MM.1S (cell line): ENCODE measurements at regions not wholly inside any gene's neighbourhood (a gene's known extent, or its start where the extent isn't known, plus 50 kb on each side); places are given as distances from the start of the nearest gene placed in this dataset.
A peak's percentile ranks its signal among the peaks of the same experiment; 100 is the strongest.

Experiments used
- DNase-seq: peaks from one replicate; pipeline ENCODE4 v3.0.0-alpha.2; 2015
- H2AFZ ChIP-seq: fragments of 300-600 bp; sonication (generic); 2 replicates; pipeline ENCODE4 v1.6.0; 2016; ENCODE audit warnings: antibody characterized with exemption, low read length
- H3F3A ChIP-seq: fragments of 300-600 bp; sonication (generic); 2 replicates; pipeline ENCODE4 v1.6.1; 2016; ENCODE audit warnings: mild to moderate bottlenecking, antibody characterized with exemption, low read length, moderate library complexity, mixed read lengths; ENCODE audit not compliant: insufficient read depth
- H3K27ac ChIP-seq: fragments of 300-600 bp; sonication (generic); 2 replicates; pipeline ENCODE4 v1.5.1; 2016; ENCODE audit warnings: mild to moderate bottlenecking, low read length
- H3K27me3 ChIP-seq: fragments of 300-600 bp; sonication (generic); replicated peaks from 2 replicates; pipeline ENCODE4 v1.6.0; 2016; ENCODE audit warnings: low read length; ENCODE audit not compliant: insufficient read depth
- H3K36me3 ChIP-seq: fragments of 300-600 bp; sonication (generic); replicated peaks from 2 replicates; pipeline ENCODE4 v1.6.1; 2016; ENCODE audit warnings: mild to moderate bottlenecking, low read length, mixed read lengths; ENCODE audit not compliant: insufficient read depth
- H3K4me1 ChIP-seq: fragments of 300-600 bp; sonication (generic); 2 replicates; pipeline ENCODE4 v1.6.1; 2016; ENCODE audit warnings: low read length, mixed read lengths
- H3K4me2 ChIP-seq: fragments of 300-600 bp; sonication (generic); 2 replicates; pipeline ENCODE4 v1.6.0; 2016; ENCODE audit warnings: low read depth, low read length
- H3K4me3 ChIP-seq: fragments of 300-600 bp; sonication (generic); 2 replicates; pipeline ENCODE4 v1.5.1; 2016; ENCODE audit warnings: low read length, mixed read lengths
- H3K79me2 ChIP-seq: fragments of 300-600 bp; sonication (generic); 2 replicates; pipeline ENCODE4 v1.6.1; 2016; ENCODE audit warnings: mixed run types, low read length, mixed read lengths
- H3K9ac ChIP-seq: fragments of 300-600 bp; sonication (generic); 2 replicates; pipeline ENCODE4 v1.6.1; 2016; ENCODE audit warnings: low read length, mixed read lengths
- H3K9me2 ChIP-seq: fragments of 300-600 bp; sonication (generic); replicated peaks from 2 replicates; pipeline ENCODE4 v1.6.1; 2016; ENCODE audit warnings: mild to moderate bottlenecking, low read length, mixed read lengths; ENCODE audit not compliant: insufficient read depth
- H3K9me3 ChIP-seq: fragments of 300-600 bp; sonication (generic); replicated peaks from 2 replicates; pipeline ENCODE4 v1.6.1; 2016; ENCODE audit warnings: mild to moderate bottlenecking, low read length, mixed read lengths; ENCODE audit not compliant: insufficient read depth
- H4K20me1 ChIP-seq: fragments of 300-600 bp; sonication (generic); 2 replicates; pipeline ENCODE4 v1.6.1; 2016; ENCODE audit warnings: mild to moderate bottlenecking, low read length, moderate library complexity, mixed read lengths; ENCODE audit not compliant: insufficient read depth
- EZH2 ChIP-seq: fragments of 300-600 bp; sonication (generic); optimal IDR thresholded peaks from 2 replicates; pipeline ENCODE3; 2017; ENCODE audit warnings: low read depth, mild to moderate bottlenecking, antibody characterized with exemption, low read length, mixed read lengths
- EZH2phosphoT487 ChIP-seq: fragments of 300-600 bp; sonication (generic); IDR thresholded peaks from 2 replicates; pipeline ENCODE4 v1.6.1; 2018; ENCODE audit warnings: antibody characterized with exemption, low read length
- TF ChIP-seq, protein P1 (sequence below): fragments of 300-600 bp; sonication (generic); IDR thresholded peaks from 2 replicates; pipeline ENCODE4 v1.5.1; 2016; ENCODE audit warnings: antibody characterized with exemption, low read length, mixed read lengths

DNA sequence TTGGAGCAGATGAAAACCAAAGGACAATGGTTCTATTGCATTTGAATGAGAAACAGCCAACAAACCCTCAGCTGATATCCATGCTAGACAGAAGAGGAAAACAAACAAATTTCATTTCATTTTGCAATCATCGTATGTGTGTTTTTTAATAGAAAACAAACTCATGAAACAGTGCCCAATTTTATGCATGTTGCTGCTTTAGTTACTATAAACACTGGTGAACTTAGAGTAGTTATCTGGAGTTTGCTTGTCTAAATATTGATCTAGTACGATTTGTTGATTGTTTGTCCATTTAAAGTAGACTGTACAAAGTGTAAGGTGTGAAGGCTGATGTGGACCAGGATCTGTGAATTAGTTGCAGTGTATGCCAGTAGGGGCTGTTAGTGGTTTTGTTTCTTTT lies 166.6 kb downstream of the KITLG start:
- TF ChIP-seq, protein P1, sequence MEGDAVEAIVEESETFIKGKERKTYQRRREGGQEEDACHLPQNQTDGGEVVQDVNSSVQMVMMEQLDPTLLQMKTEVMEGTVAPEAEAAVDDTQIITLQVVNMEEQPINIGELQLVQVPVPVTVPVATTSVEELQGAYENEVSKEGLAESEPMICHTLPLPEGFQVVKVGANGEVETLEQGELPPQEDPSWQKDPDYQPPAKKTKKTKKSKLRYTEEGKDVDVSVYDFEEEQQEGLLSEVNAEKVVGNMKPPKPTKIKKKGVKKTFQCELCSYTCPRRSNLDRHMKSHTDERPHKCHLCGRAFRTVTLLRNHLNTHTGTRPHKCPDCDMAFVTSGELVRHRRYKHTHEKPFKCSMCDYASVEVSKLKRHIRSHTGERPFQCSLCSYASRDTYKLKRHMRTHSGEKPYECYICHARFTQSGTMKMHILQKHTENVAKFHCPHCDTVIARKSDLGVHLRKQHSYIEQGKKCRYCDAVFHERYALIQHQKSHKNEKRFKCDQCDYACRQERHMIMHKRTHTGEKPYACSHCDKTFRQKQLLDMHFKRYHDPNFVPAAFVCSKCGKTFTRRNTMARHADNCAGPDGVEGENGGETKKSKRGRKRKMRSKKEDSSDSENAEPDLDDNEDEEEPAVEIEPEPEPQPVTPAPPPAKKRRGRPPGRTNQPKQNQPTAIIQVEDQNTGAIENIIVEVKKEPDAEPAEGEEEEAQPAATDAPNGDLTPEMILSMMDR, result no peak
- TF ChIP-seq EZH2phosphoT487, result no peak
- no peak for TF ChIP-seq EZH2
- no peak overlapping the region for H3K4me2 ChIP-seq
- H2AFZ ChIP-seq, result no peak overlapping the region
- H3K9me2 ChIP-seq, result no peaks in the 10 kb centered on the region
- no peak overlapping the region for H3K27ac ChIP-seq
- no peaks in the 10 kb centered on the region for H4K20me1 ChIP-seq
- H3K4me3 ChIP-seq, result no peak overlapping the region
- no peaks in the 10 kb centered on the region for H3K36me3 ChIP-seq
- H3K4me1 ChIP-seq, result peaks cover 3% of the 10 kb centered on the region; the same call in 1 of the 2 replicates
- H3K9ac ChIP-seq, result no peak overlapping the region
- H3K9me3 ChIP-seq, result no peaks in the 10 kb centered on the region
- H3F3A ChIP-seq, result no peaks in the 10 kb centered on the region
- no peak for DNase-seq
- no peaks in the 10 kb centered on the region for H3K27me3 ChIP-seq
- no peaks in the 10 kb centered on the region for H3K79me2 ChIP-seq

DNA sequence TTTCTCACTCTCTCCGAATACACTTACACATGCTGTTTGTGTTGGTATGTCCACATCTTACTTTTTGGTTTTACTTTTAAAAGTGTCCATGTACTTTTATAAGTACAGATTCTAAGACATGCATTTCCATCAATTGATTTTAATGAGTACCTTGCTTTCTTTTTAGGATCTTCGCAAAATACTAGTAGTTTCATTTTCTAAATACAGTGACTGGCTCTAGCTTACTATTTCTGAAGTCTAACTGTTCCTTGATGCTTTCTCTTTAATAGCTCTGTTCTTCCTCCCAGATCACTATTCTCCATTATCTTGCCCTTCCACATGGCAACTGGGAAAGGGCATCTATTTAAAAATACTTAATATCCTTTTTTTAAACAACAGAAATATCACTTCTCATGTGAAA lies 164.1 kb downstream of the KITLG start:
- Histone ChIP-seq H3K9me2 (no peaks in the 10 kb centered on the region), H3K9me3 (no peaks in the 10 kb centered on the region), H3K27ac (no peak overlapping the region), H2AFZ (0 out of 2 replicates have a peak overlapping the region, but pooled peaks have one; percentile 14), H3K9ac (no peak overlapping the region), H3K4me1 (peaks cover 3% of the 10 kb centered on the region; the same call in 1 of the 2 replicates), H4K20me1 (no peaks in the 10 kb centered on the region), H3K36me3 (no peaks in the 10 kb centered on the region), H3F3A (no peaks in the 10 kb centered on the region), H3K27me3 (no peaks in the 10 kb centered on the region), H3K79me2 (no peaks in the 10 kb centered on the region), H3K4me2 (peak overlapping the region; percentile 44; the same call in 1 of the 2 replicates), H3K4me3 (peak overlapping the region; percentile 22; the same call in 1 of the 2 replicates)
- peak; percentile 27 for DNase-seq
- TF ChIP-seq EZH2, result no peak
- TF ChIP-seq, protein P1, result no peak
- no peak for TF ChIP-seq EZH2phosphoT487

DNA sequence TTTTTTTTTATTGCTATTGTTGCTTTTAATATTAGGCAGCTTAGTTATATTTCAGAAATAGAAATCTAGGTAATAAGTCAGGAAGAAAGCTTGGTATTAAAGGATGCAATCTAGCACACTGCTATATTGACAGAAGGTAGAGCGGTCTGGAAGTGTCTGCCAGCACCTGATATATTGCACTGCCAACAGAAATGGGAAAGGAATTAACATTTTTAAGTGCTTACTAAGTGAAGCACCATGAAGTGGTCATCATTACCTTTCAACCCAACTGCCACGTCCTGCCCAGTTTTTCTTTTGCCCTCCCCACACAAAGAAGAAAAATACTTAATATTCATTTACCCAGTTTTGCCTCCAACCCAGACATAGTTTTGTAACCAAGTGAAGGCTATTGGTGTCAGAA lies 163.5 kb downstream of the KITLG start:
- no peaks in the 10 kb centered on the region for H3K79me2 ChIP-seq
- no peaks in the 10 kb centered on the region for H3K9me2 ChIP-seq
- DNase-seq, result no peak
- peaks cover 3% of the 10 kb centered on the region; the same call in 1 of the 2 replicates for H3K4me1 ChIP-seq
- no peak for TF ChIP-seq EZH2
- TF ChIP-seq, protein P1, result no peak
- TF ChIP-seq EZH2phosphoT487, result no peak
- H3F3A ChIP-seq, result no peaks in the 10 kb centered on the region
- H3K4me2 ChIP-seq, result no peak overlapping the region
- H3K27me3 ChIP-seq, result no peaks in the 10 kb centered on the region
- no peaks in the 10 kb centered on the region for H4K20me1 ChIP-seq
- H3K27ac ChIP-seq, result no peak overlapping the region
- no peak overlapping the region for H2AFZ ChIP-seq
- H3K9me3 ChIP-seq, result no peaks in the 10 kb centered on the region
- H3K4me3 ChIP-seq, result no peak overlapping the region
- H3K9ac ChIP-seq, result no peak overlapping the region
- H3K36me3 ChIP-seq, result no peaks in the 10 kb centered on the region
